Duodenal mucosa (tissue), 2 donors: ENCODE measurements at regions not wholly inside any gene's neighbourhood (a gene's known extent, or its start where the extent isn't known, plus 50 kb on each side); places are given as distances from the start of the nearest gene placed in this dataset.

Source experiments
- H3K27ac ChIP-seq: one replicate; pipeline ENCODE4 v1.7.0; 2013; ENCODE audit warnings: low read depth, low read length
- H3K27me3 ChIP-seq, 2 donors: one replicate each; pipeline ENCODE4 v1.7.0; 2013; ENCODE audit warnings: low read length in 2 of 2, control low read depth in 1 of 2; ENCODE audit not compliant: insufficient read depth in 2 of 2, control insufficient read depth in 1 of 2
- H3K36me3 ChIP-seq, 2 donors: one replicate each; pipeline ENCODE4 v1.7.0; 2013; ENCODE audit warnings: low read length in 2 of 2, control low read depth in 1 of 2; ENCODE audit not compliant: insufficient read depth in 2 of 2, control insufficient read depth in 1 of 2
- H3K4me1 ChIP-seq, 2 donors: one replicate each; pipeline ENCODE4 v1.7.0; 2013; ENCODE audit warnings: low read length in 2 of 2, control low read depth in 1 of 2; ENCODE audit not compliant: insufficient read depth in 2 of 2, control insufficient read depth in 1 of 2
- H3K4me3 ChIP-seq, 2 donors: one replicate each; pipeline ENCODE4 v1.7.0; 2013; ENCODE audit warnings: low read length in 2 of 2, low read depth in 1 of 2
- H3K9ac ChIP-seq, 2 donors: one replicate each; pipeline ENCODE4 v1.7.0; 2013; ENCODE audit warnings: low read length in 2 of 2, low read depth in 1 of 2
- H3K9me3 ChIP-seq, 2 donors: one replicate each; pipeline ENCODE4 v1.7.0; 2013; ENCODE audit warnings: low read length in 2 of 2, control low read depth in 1 of 2; ENCODE audit not compliant: control insufficient read depth in 1 of 2

- Histone ChIP-seq H3K36me3 (no peaks in the 10 kb centered on the region), H3K27me3 (no peaks in the 10 kb centered on the region), H3K9me3 (peaks cover 0 to 4% of the 10 kb centered on the region in 2 donors), H3K27ac (no peak overlapping the region), H3K9ac (no peak overlapping the region), H3K4me3 (no peak overlapping the region), H3K4me1 (no peaks in the 10 kb centered on the region)
Measured at GRCh38 chr7:146008293-146008692, 108.3 kb upstream of the CNTNAP2 start.

DNA sequence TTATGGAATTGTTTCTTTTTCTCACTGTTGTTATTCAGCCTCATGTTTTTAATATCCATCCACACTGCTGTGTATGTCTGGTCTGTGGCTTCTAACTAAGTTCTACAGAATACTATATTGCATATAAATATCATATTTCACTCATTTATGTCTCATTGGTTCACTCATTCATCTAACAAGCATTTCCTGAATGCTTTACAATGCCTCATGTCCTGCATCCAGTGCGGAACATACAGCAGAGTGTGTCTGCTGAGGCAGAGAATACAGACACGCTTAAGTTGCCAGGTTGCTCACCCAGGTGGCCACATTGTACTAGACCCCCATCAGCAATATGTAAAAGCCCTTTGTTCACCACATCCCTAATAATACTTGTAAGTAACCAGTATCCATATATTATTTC, 111.8 kb upstream of the CNTNAP2 start:
- Histone ChIP-seq H3K27me3 (no peaks in the 10 kb centered on the region), H3K27ac (no peak overlapping the region), H3K9me3 (peaks cover 2 to 4% of the 10 kb centered on the region in 2 donors), H3K4me3 (no peak overlapping the region), H3K36me3 (no peaks in the 10 kb centered on the region), H3K4me1 (no peaks in the 10 kb centered on the region), H3K9ac (no peak overlapping the region)

- H3K27me3 ChIP-seq = no peaks in the 10 kb centered on the region
- peaks cover 4% of the 10 kb centered on the region in 2 donors for H3K9me3 ChIP-seq
- H3K9ac ChIP-seq = no peak overlapping the region
- no peaks in the 10 kb centered on the region for H3K4me1 ChIP-seq
- no peak overlapping the region for H3K27ac ChIP-seq
- no peaks in the 10 kb centered on the region for H3K36me3 ChIP-seq
- no peak overlapping the region for H3K4me3 ChIP-seq
Measured at GRCh38 chr7:146002431-146003078, 114.0 kb upstream of the CNTNAP2 start.

- Histone ChIP-seq H3K36me3 (no peaks in the 10 kb centered on the region), H3K9ac (no peak overlapping the region), H3K4me3 (no peak overlapping the region), H3K27me3 (no peaks in the 10 kb centered on the region), H3K27ac (no peak overlapping the region), H3K9me3 (peaks cover 4% of the 10 kb centered on the region in 2 donors), H3K4me1 (no peaks in the 10 kb centered on the region)
Measured at GRCh38 chr7:146002008-146002407, 114.6 kb upstream of the CNTNAP2 start.

DNA sequence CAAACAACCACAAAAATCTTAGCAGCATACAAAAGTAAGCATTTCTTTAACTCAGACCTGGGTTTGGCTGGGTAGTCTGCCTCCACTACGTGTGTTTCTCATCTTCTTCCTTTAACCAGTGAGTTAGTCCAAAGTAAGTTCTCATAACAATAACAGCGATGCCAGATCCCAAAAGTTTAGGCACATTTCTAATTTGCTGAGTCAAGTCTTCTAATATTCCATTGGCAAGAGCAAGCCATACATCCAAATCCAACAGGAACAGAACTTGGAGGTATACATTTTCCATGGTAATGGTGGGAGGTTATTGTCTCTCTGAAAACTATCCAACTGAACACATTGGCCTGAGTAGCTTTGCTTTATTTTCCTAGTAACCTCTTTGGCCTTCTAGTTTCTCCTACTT, 115.7 kb upstream of the CNTNAP2 start:
- Histone ChIP-seq H3K27me3 (no peaks in the 10 kb centered on the region), H3K9ac (no peak overlapping the region), H3K36me3 (no peaks in the 10 kb centered on the region), H3K4me3 (no peak overlapping the region), H3K27ac (no peak overlapping the region), H3K4me1 (no peaks in the 10 kb centered on the region), H3K9me3 (peaks cover 4% of the 10 kb centered on the region in 2 donors)

- H3K4me1 ChIP-seq = no peaks in the 10 kb centered on the region
- H3K27me3 ChIP-seq = no peaks in the 10 kb centered on the region
- H3K27ac ChIP-seq = no peak overlapping the region
- no peak overlapping the region for H3K4me3 ChIP-seq
- no peak overlapping the region for H3K9ac ChIP-seq
- H3K36me3 ChIP-seq = no peaks in the 10 kb centered on the region
- peaks cover 4 to 5% of the 10 kb centered on the region in 2 donors for H3K9me3 ChIP-seq
Measured at GRCh38 chr7:145989469-145989868, 127.1 kb upstream of the CNTNAP2 start.

DNA sequence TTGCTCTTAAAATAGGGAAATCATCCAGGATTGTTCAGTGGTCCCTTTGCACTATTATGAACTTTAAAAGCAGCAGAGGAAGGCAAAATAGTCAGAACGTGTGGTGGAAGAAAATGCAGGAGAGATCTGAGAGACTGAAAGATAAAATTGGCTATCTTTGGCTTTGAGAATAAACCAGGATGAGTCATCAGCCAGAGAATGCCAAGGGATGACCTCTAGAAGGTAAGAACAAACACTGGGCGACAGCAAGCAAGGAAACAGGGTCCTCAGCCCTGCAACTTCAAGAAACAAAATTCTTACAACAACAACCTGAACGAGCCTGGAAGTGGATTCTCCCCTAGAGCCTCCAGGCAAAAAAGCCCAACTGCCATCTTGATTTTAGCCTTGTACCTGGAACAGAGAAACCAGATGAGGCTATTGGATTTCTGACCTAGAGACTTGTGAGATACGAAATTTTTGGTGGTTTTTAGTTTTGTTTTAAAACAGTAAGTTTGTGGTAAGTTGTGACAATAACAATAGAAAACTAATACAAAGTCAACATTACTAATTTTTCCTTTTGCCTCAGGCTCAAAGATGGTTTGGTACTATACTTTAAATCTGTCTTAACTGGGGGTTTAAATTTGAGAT, 130.2 kb upstream of the CNTNAP2 start:
- peaks cover 4 to 5% of the 10 kb centered on the region in 2 donors for H3K9me3 ChIP-seq
- no peak overlapping the region for H3K4me3 ChIP-seq
- H3K27me3 ChIP-seq = no peaks in the 10 kb centered on the region
- no peak overlapping the region for H3K9ac ChIP-seq
- no peaks in the 10 kb centered on the region for H3K36me3 ChIP-seq
- H3K27ac ChIP-seq = no peak overlapping the region
- H3K4me1 ChIP-seq = no peaks in the 10 kb centered on the region

- H3K4me1 ChIP-seq = no peaks in the 10 kb centered on the region
- H3K27ac ChIP-seq = no peak overlapping the region
- no peak overlapping the region for H3K4me3 ChIP-seq
- no peaks in the 10 kb centered on the region for H3K27me3 ChIP-seq
- no peak overlapping the region for H3K9ac ChIP-seq
- no peaks in the 10 kb centered on the region for H3K36me3 ChIP-seq
- peaks cover 0 to 3% of the 10 kb centered on the region in 2 donors for H3K9me3 ChIP-seq
Measured at GRCh38 chr7:145978769-145979168, 137.8 kb upstream of the CNTNAP2 start.

DNA sequence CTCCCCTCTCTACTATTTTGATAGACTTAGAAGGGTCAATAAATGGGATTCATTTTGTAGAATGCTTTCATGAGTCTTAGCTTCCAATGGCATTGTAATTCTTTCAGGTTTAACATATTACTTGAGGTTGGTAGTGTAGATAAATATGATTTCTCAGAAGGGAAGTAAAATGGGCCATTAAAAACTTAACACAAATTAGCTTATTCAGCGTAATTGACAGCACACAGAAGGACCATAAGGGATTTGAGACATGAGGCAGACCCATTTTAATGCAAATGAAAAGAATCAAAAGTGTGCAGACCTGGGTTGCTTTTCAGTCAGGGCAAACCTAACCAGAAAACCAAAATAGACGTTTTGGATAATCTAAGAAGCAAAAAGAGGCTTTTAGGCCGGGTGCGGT, 156.6 kb upstream of the CNTNAP2 start:
- Histone ChIP-seq H3K27me3 (no peaks in the 10 kb centered on the region), H3K27ac (no peak overlapping the region), H3K9ac (no peak overlapping the region), H3K36me3 (no peaks in the 10 kb centered on the region), H3K4me3 (no peak overlapping the region), H3K4me1 (no peaks in the 10 kb centered on the region), H3K9me3 (peaks cover 15 to 21% of the 10 kb centered on the region in 2 donors)

DNA sequence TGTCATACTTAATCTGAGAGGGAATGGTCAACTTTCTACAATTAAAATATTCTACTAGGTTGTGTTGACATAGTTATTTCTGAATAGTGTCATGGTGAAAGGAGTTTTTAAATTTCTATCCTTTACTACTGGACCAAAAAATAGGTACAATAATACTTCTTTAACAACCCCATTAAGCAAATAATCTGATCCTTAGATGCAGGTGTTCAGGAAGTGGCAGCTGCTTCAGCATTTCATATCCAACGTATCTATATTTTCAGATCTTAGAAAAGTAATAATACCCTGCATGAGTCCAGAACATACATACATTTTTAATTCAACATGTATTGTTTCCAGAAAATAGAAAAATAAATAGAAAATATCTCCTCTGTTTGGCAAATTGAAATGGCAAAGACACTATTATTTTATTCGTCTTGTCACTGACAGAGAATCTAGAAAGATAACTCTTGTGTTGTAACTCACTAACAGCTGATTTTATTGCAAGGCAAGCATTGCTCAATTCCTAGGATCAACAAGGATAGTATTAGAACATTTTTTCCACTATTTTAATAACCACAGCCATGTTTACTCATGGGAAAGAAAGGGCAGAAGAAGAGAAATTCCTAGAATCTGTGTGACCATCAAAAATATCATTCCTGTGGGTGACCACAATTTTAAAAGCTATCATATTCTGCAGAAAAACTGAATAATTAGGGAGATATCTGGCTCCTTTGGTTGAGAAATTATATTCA, 159.3 kb upstream of the CNTNAP2 start:
- Histone ChIP-seq H3K9me3 (peaks cover 0 to 2% of the 10 kb centered on the region in 2 donors), H3K4me3 (no peak overlapping the region), H3K27me3 (no peaks in the 10 kb centered on the region), H3K36me3 (no peaks in the 10 kb centered on the region), H3K4me1 (no peaks in the 10 kb centered on the region), H3K27ac (no peak overlapping the region), H3K9ac (no peak overlapping the region)
